Panc1 (cell line): ENCODE measurements at regions not wholly inside any gene's neighbourhood (a gene's known extent, or its start where the extent isn't known, plus 50 kb on each side); places are given as distances from the start of the nearest gene placed in this dataset.

Experiments used
- ATAC-seq: fragments of 200-7000 bp; cut with Tn5 transposase; 2 replicates; pipeline ENCODE4 v1.9.1; 2020; ENCODE audit warnings: mild to moderate bottlenecking, moderate library complexity
- BruUV-seq: library from RNA; stranded (reverse); fragments of 400-500 nt; replicated peaks from 2 replicates; lab custom pipeline; 2021; lab: Mats Ljungman, UMichigan
- CTCF ChIA-PET: fragments of 300-600 bp; sonication (Branson Sonifier 250); formaldehyde crosslinking; loops from one replicate; lab custom pipeline; 2022; ENCODE audit warnings: antibody characterized with exemption; lab: Charles Lee
- POLR2A ChIA-PET: fragments of 300-600 bp; sonication (Branson Sonifier 250); formaldehyde crosslinking; loops from one replicate; lab custom pipeline; 2022; ENCODE audit warnings: antibody characterized with exemption; lab: Charles Lee
- DNase-seq: peaks from one replicate; pipeline ENCODE4 v3.0.0-alpha.2; 2010; ENCODE audit warnings: low read depth, low spot score
- H3K27ac ChIP-seq: 2 replicates; pipeline ENCODE4 v1.5.1; 2011; ENCODE audit warnings: mild to moderate bottlenecking, low read length, inconsistent platforms
- H3K27me3 ChIP-seq: fragments of 200-500 bp; sonication (Bioruptor generic); 2 replicates; pipeline ENCODE4 v1.6.0; 2014; ENCODE audit warnings: low read length, inconsistent platforms; ENCODE audit not compliant: control insufficient read depth, insufficient read depth
- H3K36me3 ChIP-seq: fragments of 200-500 bp; sonication (Bioruptor generic); 2 replicates; pipeline ENCODE4 v1.5.1; 2014; ENCODE audit warnings: inconsistent platforms, mild to moderate bottlenecking, low read length, moderate library complexity; ENCODE audit not compliant: control insufficient read depth, insufficient read depth
- H3K4me1 ChIP-seq: 2 replicates; pipeline ENCODE4 v1.5.1; 2011; ENCODE audit warnings: inconsistent platforms, mild to moderate bottlenecking, low read length, moderate library complexity; ENCODE audit not compliant: control insufficient read depth, insufficient read depth
- H3K4me3 ChIP-seq, 2 experiments: 2 replicates each; pipeline ENCODE4 v1.5.1; 2011 to 2012; ENCODE audit warnings: low read depth in 2 of 2, low read length in 2 of 2, mild to moderate bottlenecking in 2 of 2, inconsistent platforms in 1 of 2, moderate library complexity in 1 of 2
- H3K9me3 ChIP-seq: fragments of 200-500 bp; sonication (Bioruptor generic); 2 replicates; pipeline ENCODE4 v1.5.1; 2014; ENCODE audit warnings: low read depth, mild to moderate bottlenecking, inconsistent platforms, low read length, moderate library complexity; ENCODE audit not compliant: control insufficient read depth, insufficient read depth
- POLR2AphosphoS5 ChIP-seq: IDR thresholded peaks from 2 replicates; pipeline ENCODE4 v1.6.1; 2012; ENCODE audit warnings: mild to moderate bottlenecking, low read depth, low read length, moderate library complexity
- REST ChIP-seq, 2 experiments: IDR thresholded peaks; 2 replicates each; pipeline ENCODE4 v1.6.1; 2011 to 2012; ENCODE audit warnings: low read depth in 2 of 2, control low read depth in 1 of 2, low read length in 1 of 2, mild to moderate bottlenecking in 1 of 2, moderate library complexity in 1 of 2; ENCODE audit not compliant: insufficient read depth in 1 of 2
- SIN3A ChIP-seq: IDR thresholded peaks from 2 replicates; pipeline ENCODE4 v1.6.1; 2012; ENCODE audit warnings: low read depth, mild to moderate bottlenecking, low read length, moderate library complexity, borderline replicate concordance; ENCODE audit not compliant: insufficient read depth
- TCF7L2 ChIP-seq: IDR thresholded peaks from 2 replicates; pipeline ENCODE4 v1.6.1; 2011; ENCODE audit warnings: mild to moderate bottlenecking, low read depth, low read length, inconsistent platforms
- in situ Hi-C: cut with HindIII; loops from 2 replicates; pipeline ENCODE4 v1.10.0; 2016; ENCODE audit warnings: low sequenced_read_pairs, low pct_unique_long_range_greater_than_20kb
- intact Hi-C: fragments of 100-400 bp; cut with micrococcal nuclease; formaldehyde crosslinking; loops from one replicate; pipeline ENCODE4 v1.10.0; 2022; ENCODE audit not compliant: unreplicated experiment
- TF ChIP-seq, protein P1 (sequence below): fragments of 450-650 bp; IDR thresholded peaks from 2 replicates; pipeline ENCODE4 v1.5.1; 2017; ENCODE audit warnings: mild to moderate bottlenecking

DNA sequence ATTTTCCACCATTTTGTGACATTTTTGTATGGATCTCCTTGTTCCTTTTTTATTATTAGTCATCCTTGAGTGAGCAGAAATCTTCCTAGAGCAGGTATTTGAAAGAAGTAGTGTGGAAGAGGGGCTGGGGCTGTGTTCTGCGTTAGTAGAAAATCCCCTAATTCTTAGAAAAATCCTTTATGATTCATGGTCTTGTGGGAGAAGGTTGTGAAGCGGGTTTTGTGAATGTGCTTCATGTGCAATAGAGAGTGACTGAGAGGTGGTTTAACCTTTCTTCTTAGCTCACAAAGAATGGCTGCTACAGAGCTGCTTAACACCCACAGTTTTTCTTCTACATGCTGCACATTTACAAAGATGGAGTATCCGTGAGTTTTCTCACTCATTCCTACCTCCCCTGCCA lies 220.5 kb downstream of the IDS start:
- POLR2A ChIA-PET: no interaction called here
- CTCF ChIA-PET: no interaction called here
- H3K27ac ChIP-seq: no peak overlapping the region
- in situ Hi-C loops (no loop called here), intact Hi-C loops (loop anchor here (5.0 kb wide), 3 partner anchors 188 to 1237 kb away; no protein-coding TSS in a partner anchor)
- no peaks in the 10 kb centered on the region for H3K36me3 ChIP-seq
- no peaks in the 10 kb centered on the region for H3K9me3 ChIP-seq
- no peaks in the 10 kb centered on the region for H3K4me1 ChIP-seq
- TF ChIP-seq REST (IDR thresholded peaks at IDR 0.05; ENCODE audit: insufficient read depth in 1 of 2, low read depth in 2 of 2, low read length in 1 of 2) (no peak), TCF7L2 (no peak), POLR2AphosphoS5 (no peak), SIN3A (no peak)
- TF ChIP-seq, protein P1, sequence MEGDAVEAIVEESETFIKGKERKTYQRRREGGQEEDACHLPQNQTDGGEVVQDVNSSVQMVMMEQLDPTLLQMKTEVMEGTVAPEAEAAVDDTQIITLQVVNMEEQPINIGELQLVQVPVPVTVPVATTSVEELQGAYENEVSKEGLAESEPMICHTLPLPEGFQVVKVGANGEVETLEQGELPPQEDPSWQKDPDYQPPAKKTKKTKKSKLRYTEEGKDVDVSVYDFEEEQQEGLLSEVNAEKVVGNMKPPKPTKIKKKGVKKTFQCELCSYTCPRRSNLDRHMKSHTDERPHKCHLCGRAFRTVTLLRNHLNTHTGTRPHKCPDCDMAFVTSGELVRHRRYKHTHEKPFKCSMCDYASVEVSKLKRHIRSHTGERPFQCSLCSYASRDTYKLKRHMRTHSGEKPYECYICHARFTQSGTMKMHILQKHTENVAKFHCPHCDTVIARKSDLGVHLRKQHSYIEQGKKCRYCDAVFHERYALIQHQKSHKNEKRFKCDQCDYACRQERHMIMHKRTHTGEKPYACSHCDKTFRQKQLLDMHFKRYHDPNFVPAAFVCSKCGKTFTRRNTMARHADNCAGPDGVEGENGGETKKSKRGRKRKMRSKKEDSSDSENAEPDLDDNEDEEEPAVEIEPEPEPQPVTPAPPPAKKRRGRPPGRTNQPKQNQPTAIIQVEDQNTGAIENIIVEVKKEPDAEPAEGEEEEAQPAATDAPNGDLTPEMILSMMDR: no peak
- no peak for DNase-seq
- no peaks in the 10 kb centered on the region for H3K27me3 ChIP-seq
- no peak for ATAC-seq
- BruUV-seq: no TSS peak
- H3K4me3 ChIP-seq: no peak overlapping the region

- in situ Hi-C loops: no loop called here
- BruUV-seq: no TSS peak
These were observed 221.3 kb downstream of the IDS start for GRCh38 chrX:149283853-149284252.

More at GRCh38 chrX:149283853-149284252, 221.3 kb downstream of the IDS start:
- Histone ChIP-seq H3K9me3 (no peaks in the 10 kb centered on the region), H3K4me3 (no peak overlapping the region), H3K27ac (no peak overlapping the region), H3K4me1 (no peaks in the 10 kb centered on the region), H3K27me3 (no peaks in the 10 kb centered on the region), H3K36me3 (no peaks in the 10 kb centered on the region)
- DNase-seq: no peak
- TF ChIP-seq REST (IDR thresholded peaks at IDR 0.05; ENCODE audit: insufficient read depth in 1 of 2, low read depth in 2 of 2, low read length in 1 of 2): no peak
- TF ChIP-seq POLR2AphosphoS5: no peak
- TF ChIP-seq, protein P1: no peak
- no peak for TF ChIP-seq TCF7L2
- no peak for TF ChIP-seq SIN3A
- ATAC-seq: no peak
- CTCF ChIA-PET: no interaction called here
- POLR2A ChIA-PET: no interaction called here
- intact Hi-C loops: no loop called here
